IMR-90 (cell line): ENCODE measurements at regions not wholly inside any gene's neighbourhood (a gene's known extent, or its start where the extent isn't known, plus 50 kb on each side); places are given as distances from the start of the nearest gene placed in this dataset.

Experiments
- ATAC-seq: fragments of 200-7000 bp; cut with Tn5 transposase; 2 replicates; pipeline ENCODE4 v1.9.1; 2020; ENCODE audit warnings: low read depth, mild to moderate bottlenecking, moderate library complexity
- BruUV-seq: library from RNA; stranded (reverse); fragments of 400-500 nt; replicated peaks from 2 replicates; lab custom pipeline; 2021; lab: Mats Ljungman, UMichigan
- CTCF ChIA-PET: fragments of 300-600 bp; formaldehyde crosslinking; extraction: SDS; loops from one replicate; lab custom pipeline; 2021; ENCODE audit warnings: antibody characterized with exemption; lab: Yijun Ruan, JAX
- POLR2A ChIA-PET: fragments of 300-600 bp; sonication (Branson Sonifier 250); formaldehyde crosslinking; loops from one replicate; lab custom pipeline; 2022; ENCODE audit warnings: antibody characterized with exemption; ENCODE audit not compliant: unreplicated experiment; lab: Charles Lee
- DNase-seq: peaks from one replicate; pipeline ENCODE4 v3.0.0; 2013
- H2AFZ ChIP-seq: replicated peaks from 2 replicates; pipeline ENCODE3; 2013; ENCODE audit warnings: low read length, mild to moderate bottlenecking; ENCODE audit not compliant: poor library complexity
- H2AK5ac ChIP-seq: 2 replicates; pipeline ENCODE4 v1.6.1; 2013; ENCODE audit warnings: low read depth, low read length, inconsistent platforms
- H2AK9ac ChIP-seq: replicated peaks from 2 replicates; pipeline ENCODE3; 2013; ENCODE audit warnings: mild to moderate bottlenecking, low read depth, low read length, moderate library complexity; ENCODE audit not compliant: poor library complexity
- H2BK120ac ChIP-seq: 2 replicates; pipeline ENCODE4 v1.6.1; 2013; ENCODE audit warnings: low read depth, low read length, inconsistent platforms
- H2BK15ac ChIP-seq: 3 replicates; pipeline ENCODE4 v1.6.1; 2013; ENCODE audit warnings: low read depth, low read length, inconsistent platforms
- H2BK20ac ChIP-seq: 2 replicates; pipeline ENCODE4 v1.6.1; 2013; ENCODE audit warnings: low read depth, mild to moderate bottlenecking, inconsistent platforms, low read length, moderate library complexity
- H2BK5ac ChIP-seq: 2 replicates; pipeline ENCODE4 v1.6.1; 2013; ENCODE audit warnings: mild to moderate bottlenecking, low read depth, low read length, inconsistent platforms; ENCODE audit not compliant: poor library complexity, severe bottlenecking
- H3K14ac ChIP-seq: replicated peaks from 2 replicates; pipeline ENCODE4 v1.6.1; 2013; ENCODE audit warnings: low read depth, low read length, inconsistent platforms
- H3K18ac ChIP-seq: 2 replicates; pipeline ENCODE4 v1.6.1; 2013; ENCODE audit warnings: low read depth, low read length, control low read depth
- H3K23ac ChIP-seq: 2 replicates; pipeline ENCODE4 v1.6.1; 2013; ENCODE audit warnings: low read depth, low read length, inconsistent platforms
- H3K27ac ChIP-seq: 2 replicates; pipeline ENCODE4 v1.5.1; 2013; ENCODE audit warnings: mild to moderate bottlenecking, control low read depth, low read length; ENCODE audit not compliant: insufficient read depth
- H3K27me3 ChIP-seq: 2 replicates; pipeline ENCODE4 v1.6.1; 2013; ENCODE audit warnings: low read length; ENCODE audit not compliant: control insufficient read depth, insufficient read depth
- H3K36me3 ChIP-seq: 2 replicates; pipeline ENCODE4 v1.6.1; 2013; ENCODE audit warnings: low read length, mixed read lengths; ENCODE audit not compliant: control insufficient read depth, insufficient read depth
- H3K4ac ChIP-seq: 2 replicates; pipeline ENCODE4 v1.6.1; 2013; ENCODE audit warnings: low read depth, low read length, inconsistent platforms
- H3K4me1 ChIP-seq: 2 replicates; pipeline ENCODE4 v1.6.1; 2013; ENCODE audit warnings: low read length, mixed read lengths; ENCODE audit not compliant: control insufficient read depth, insufficient read depth
- H3K4me2 ChIP-seq: 2 replicates; pipeline ENCODE4 v1.6.1; 2013; ENCODE audit warnings: low read depth, mild to moderate bottlenecking, control low read depth, low read length, moderate library complexity
- H3K4me3 ChIP-seq: 2 replicates; pipeline ENCODE4 v1.5.1; 2013; ENCODE audit warnings: low read depth, mild to moderate bottlenecking, control low read depth, low read length, moderate library complexity; ENCODE audit not compliant: insufficient read depth
- H3K56ac ChIP-seq: 2 replicates; pipeline ENCODE4 v1.6.1; 2013; ENCODE audit warnings: low read length, inconsistent platforms; ENCODE audit not compliant: insufficient read depth; ENCODE audit errors: extremely low read depth
- H3K79me1 ChIP-seq, 2 experiments: 2 replicates each; pipeline ENCODE4 v1.6.1; 2013; ENCODE audit warnings: low read length in 2 of 2, inconsistent platforms in 1 of 2, low read depth in 1 of 2
- H3K9ac ChIP-seq: 2 replicates; pipeline ENCODE4 v1.6.1; 2013; ENCODE audit warnings: low read depth, low read length, control low read depth
- H3K9me1 ChIP-seq: 2 replicates; pipeline ENCODE4 v1.6.1; 2013; ENCODE audit warnings: low read length, inconsistent platforms; ENCODE audit not compliant: insufficient read depth
- H3K9me3 ChIP-seq: 2 replicates; pipeline ENCODE4 v1.6.1; 2013; ENCODE audit warnings: low read length; ENCODE audit not compliant: control insufficient read depth, insufficient read depth
- H4K20me1 ChIP-seq: 2 replicates; pipeline ENCODE4 v1.6.1; 2013; ENCODE audit warnings: low read length, inconsistent platforms; ENCODE audit not compliant: insufficient read depth
- H4K5ac ChIP-seq: 2 replicates; pipeline ENCODE4 v1.6.1; 2013; ENCODE audit warnings: mild to moderate bottlenecking, low read depth, low read length, control low read depth
- H4K8ac ChIP-seq, 2 experiments: 2 replicates each; pipeline ENCODE4 v1.6.1; 2013; ENCODE audit warnings: low read depth in 2 of 2, low read length in 2 of 2, control low read depth in 1 of 2, inconsistent platforms in 1 of 2
- H4K91ac ChIP-seq: 2 replicates; pipeline ENCODE4 v1.6.1; 2013; ENCODE audit warnings: low read depth, low read length, inconsistent platforms; ENCODE audit not compliant: insufficient read depth
- BHLHE40 ChIP-seq: fragments of 150-350 bp; IDR thresholded peaks from 2 replicates; pipeline ENCODE4 v1.6.1; 2016; ENCODE audit warnings: mild to moderate bottlenecking, low read depth, low read length
- CEBPB ChIP-seq: IDR thresholded peaks from 2 replicates; pipeline ENCODE4 v1.6.1; 2012; ENCODE audit warnings: low read depth, low read length, improper control_type of control experiment
- CHD1 ChIP-seq: IDR thresholded peaks from 2 replicates; pipeline ENCODE4 v1.6.1; 2012; ENCODE audit warnings: low read depth, low read length, improper control_type of control experiment
- CTCF ChIP-seq: conservative IDR thresholded peaks from 2 replicates; pipeline ENCODE4 v1.5.1; 2012; ENCODE audit warnings: mild to moderate bottlenecking, low read depth, low read length, improper control_type of control experiment
- ELK1 ChIP-seq: fragments of 150-350 bp; IDR thresholded peaks from 2 replicates; pipeline ENCODE4 v1.6.1; 2016; ENCODE audit warnings: low read depth, mild to moderate bottlenecking, low read length, moderate library complexity, borderline replicate concordance
- FOS ChIP-seq: fragments of 150-350 bp; IDR thresholded peaks from 2 replicates; pipeline ENCODE4 v1.6.1; 2016; ENCODE audit warnings: low read depth, low read length
- MAFK ChIP-seq: IDR thresholded peaks from 2 replicates; pipeline ENCODE4 v1.6.1; 2012; ENCODE audit warnings: low read depth, low read length, improper control_type of control experiment
- MAZ ChIP-seq: IDR thresholded peaks from 2 replicates; pipeline ENCODE4 v1.6.1; 2012; ENCODE audit warnings: low read depth, mild to moderate bottlenecking, low read length, improper control_type of control experiment, moderate library complexity, borderline replicate concordance
- NFE2L2 ChIP-seq: fragments of 150-350 bp; IDR thresholded peaks from 2 replicates; pipeline ENCODE4 v1.6.1; 2016; ENCODE audit warnings: low read depth, mild to moderate bottlenecking, low read length
- POLR2A ChIP-seq: IDR thresholded peaks from 2 replicates; pipeline ENCODE4 v1.6.1; 2012; ENCODE audit warnings: mild to moderate bottlenecking, low read depth, low read length
- RAD21 ChIP-seq: IDR thresholded peaks from 2 replicates; pipeline ENCODE4 v1.6.1; 2012; ENCODE audit warnings: low read length, improper control_type of control experiment
- RCOR1 ChIP-seq: IDR thresholded peaks from 2 replicates; pipeline ENCODE4 v1.6.1; 2012; ENCODE audit warnings: mild to moderate bottlenecking, low read length, improper control_type of control experiment; ENCODE audit not compliant: insufficient replicate concordance
- RFX5 ChIP-seq: IDR thresholded peaks from 2 replicates; pipeline ENCODE4 v1.8.0; 2012; ENCODE audit warnings: low read depth, mild to moderate bottlenecking, low read length, moderate library complexity
- USF2 ChIP-seq: fragments of 150-350 bp; IDR thresholded peaks from 2 replicates; pipeline ENCODE4 v1.6.1; 2017; ENCODE audit warnings: mild to moderate bottlenecking, antibody characterized with exemption, low read length, low read depth
- WGBS, 2 experiments: methylation state at CpG; one replicate each; pipeline versions ENCODE4 v1.1.5 to v1.1.7; 2013; ENCODE audit warnings: missing lambda C conversion rate in 2 of 2; ENCODE audit not compliant: insufficient read length in 1 of 2; ENCODE audit errors: extremely low coverage in 2 of 2; 5-methylcytosine and 5-hydroxymethylcytosine counted together
- dilution Hi-C: fragments of 300-500 bp; cut with HindIII; formaldehyde crosslinking; loops from one replicate; pipeline ENCODE4 v1.14.3; 2018; ENCODE audit warnings: low sequenced_read_pairs; ENCODE audit not compliant: unreplicated experiment
- in situ Hi-C: fragments of 300-500 bp; cut with MboI; formaldehyde crosslinking; loops from 3 replicates; pipeline ENCODE4 v1.14.3; 2019; ENCODE audit warnings: low sequenced_read_pairs, inconsistent platforms, mixed read lengths
- intact Hi-C: fragments of 100-400 bp; cut with micrococcal nuclease; formaldehyde crosslinking; loops from 2 replicates; pipeline ENCODE4 v1.10.0; 2022

DNA sequence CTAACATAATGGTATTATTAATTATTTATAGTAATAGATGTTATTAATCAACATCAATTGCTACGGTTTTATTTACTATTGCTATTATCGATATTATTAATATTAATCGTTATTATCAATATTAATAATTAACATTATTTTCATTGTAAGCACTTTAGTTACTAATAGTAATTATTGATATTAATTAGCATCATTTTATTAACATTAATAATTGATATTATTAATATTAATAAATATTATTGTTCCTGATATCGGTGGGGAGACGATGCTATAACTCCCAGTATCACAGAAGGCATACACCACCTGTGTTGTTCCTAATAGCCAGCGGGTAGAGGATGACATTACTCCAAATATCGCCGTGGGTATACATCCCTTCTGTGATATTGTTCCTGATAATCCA, 335.5 kb downstream of the MEX3B start:
- intact Hi-C loops (no loop called here), dilution Hi-C loops (no loop called here), in situ Hi-C loops (no loop called here)
- H3K79me1 ChIP-seq = no peaks in the 10 kb centered on the region
- no peaks in the 10 kb centered on the region for H4K20me1 ChIP-seq
- ChIA-PET POLR2A (no interaction called here), CTCF (no interaction called here)
- no peak overlapping the region for H4K5ac ChIP-seq
- TF ChIP-seq POLR2A (no peak), CHD1 (no peak), BHLHE40 (no peak), FOS (no peak), MAZ (no peak), CTCF (no peak), ELK1 (no peak), USF2 (no peak), RCOR1 (no peak), NFE2L2 (no peak), RAD21 (no peak), MAFK (no peak), RFX5 (no peak), CEBPB (no peak)
- H3K4ac ChIP-seq = no peak overlapping the region
- H3K9me1 ChIP-seq = no peaks in the 10 kb centered on the region
- ATAC-seq (no peak), DNase-seq (no peak)
- no CpG with 5 or more reads among the region's 8 CpGs for WGBS, 2 experiments
- no peak overlapping the region for H3K18ac ChIP-seq
- H2AK9ac ChIP-seq = no peak overlapping the region
- no peak overlapping the region for H2BK120ac ChIP-seq
- no peak overlapping the region for H3K27ac ChIP-seq
- H4K8ac ChIP-seq = no peak overlapping the region
- no peaks in the 10 kb centered on the region for H3K4me1 ChIP-seq
- no peak overlapping the region for H3K9ac ChIP-seq
- no peak overlapping the region for H3K56ac ChIP-seq
- no peak overlapping the region for H2AK5ac ChIP-seq
- H3K4me3 ChIP-seq = no peak overlapping the region
- H2BK20ac ChIP-seq = no peak overlapping the region
- no TSS peak for BruUV-seq
- no peak overlapping the region for H3K23ac ChIP-seq
- H3K27me3 ChIP-seq = no peaks in the 10 kb centered on the region
- H3K4me2 ChIP-seq = no peak overlapping the region
- H3K36me3 ChIP-seq = no peaks in the 10 kb centered on the region
- H3K14ac ChIP-seq = no peak overlapping the region
- no peak overlapping the region for H2AFZ ChIP-seq
- no peaks in the 10 kb centered on the region for H3K9me3 ChIP-seq
- H2BK15ac ChIP-seq = no peak overlapping the region
- H4K91ac ChIP-seq = no peak overlapping the region
- H2BK5ac ChIP-seq = no peak overlapping the region
